ENCODE measurements at regions not wholly inside any gene's neighbourhood (a gene's known extent, or its start where the extent isn't known, plus 50 kb on each side); places are given as distances from the start of the nearest gene placed in this dataset.
"Not testable (repeated sequence)": the region's sequence is repeated elsewhere in the genome, so short reads cannot be mapped to it uniquely, and the experiment has no call there.

- TF ChIP-seq CTCF (IDR thresholded peaks at IDR 0.05) = no peak
- H3K36me3 ChIP-seq = no peaks in the 10 kb centered on the region
- peaks cover 0 to 3% of the 10 kb centered on the region in 2 donors for H3K4me1 ChIP-seq
- peaks cover 0 to 34% of the 10 kb centered on the region in 2 donors for H3K9me3 ChIP-seq
- no peak overlapping the region for H3K4me3 ChIP-seq
- H3K27ac ChIP-seq = no peak overlapping the region
- no peaks in the 10 kb centered on the region for H3K27me3 ChIP-seq
- no peak for DNase-seq (ENCODE audit: low spot score)
Measured at GRCh38 chr6:144673807-144674206, 388.7 kb downstream of the UTRN start.

- TF ChIP-seq CTCF (IDR thresholded peaks at IDR 0.05) = no peak
- no peaks in the 10 kb centered on the region for H3K27me3 ChIP-seq
- peaks cover 0 to 27% of the 10 kb centered on the region in 2 donors for H3K9me3 ChIP-seq
- no peak overlapping the region for H3K27ac ChIP-seq
- DNase-seq (ENCODE audit: low spot score) = no peak
- H3K4me1 ChIP-seq = peaks cover 0 to 13% of the 10 kb centered on the region in 2 donors
- H3K4me3 ChIP-seq = no peak overlapping the region
- H3K36me3 ChIP-seq = no peaks in the 10 kb centered on the region
Measured at GRCh38 chr6:144675231-144675861, 390.2 kb downstream of the UTRN start.

GRCh38 chr6:144676310-144676709, 391.2 kb downstream of the UTRN start:
- not testable (repeated sequence) for H3K4me3 ChIP-seq; H3K27me3 ChIP-seq; DNase-seq (ENCODE audit: low spot score); H3K36me3 ChIP-seq; H3K27ac ChIP-seq
- Histone ChIP-seq H3K9me3 (peaks cover 0 to 18% of the 10 kb centered on the region in 2 donors), H3K4me1 (peaks cover 0 to 13% of the 10 kb centered on the region in 2 donors)

GRCh38 chr6:144677263-144677662, 392.1 kb downstream of the UTRN start:
- H3K9me3 ChIP-seq = peaks cover 0 to 18% of the 10 kb centered on the region in 2 donors
- not testable (repeated sequence) for H3K4me3 ChIP-seq; DNase-seq (ENCODE audit: low spot score); H3K36me3 ChIP-seq; H3K27ac ChIP-seq; H3K27me3 ChIP-seq
- H3K4me1 ChIP-seq = peaks cover 0 to 13% of the 10 kb centered on the region in 2 donors

GRCh38 chr6:144678844-144679243, 393.7 kb downstream of the UTRN start:
- no peak for TF ChIP-seq CTCF (IDR thresholded peaks at IDR 0.05)
- no peaks in the 10 kb centered on the region for H3K36me3 ChIP-seq
- peaks cover 0 to 8% of the 10 kb centered on the region in 2 donors for H3K9me3 ChIP-seq
- no peak overlapping the region for H3K27ac ChIP-seq
- H3K27me3 ChIP-seq = no peaks in the 10 kb centered on the region
- peaks cover 0 to 13% of the 10 kb centered on the region in 2 donors for H3K4me1 ChIP-seq
- DNase-seq (ENCODE audit: low spot score) = no peak
- H3K4me3 ChIP-seq = no peak overlapping the region

- Histone ChIP-seq H3K4me3 (no peak overlapping the region), H3K36me3 (no peaks in the 10 kb centered on the region), H3K4me1 (peaks cover 0 to 13% of the 10 kb centered on the region in 2 donors), H3K27me3 (no peaks in the 10 kb centered on the region), H3K9me3 (peaks cover 0 to 7% of the 10 kb centered on the region in 2 donors), H3K27ac (no peak overlapping the region)
- TF ChIP-seq CTCF (IDR thresholded peaks at IDR 0.05) = no peak
- DNase-seq (ENCODE audit: low spot score) = no peak
Measured at GRCh38 chr6:144681334-144681733, 396.2 kb downstream of the UTRN start.
